CD8-positive, alpha-beta memory T cell (primary cell): ENCODE measurements at regions not wholly inside any gene's neighbourhood (a gene's known extent, or its start where the extent isn't known, plus 50 kb on each side); places are given as distances from the start of the nearest gene placed in this dataset.
"Not testable (repeated sequence)": the region's sequence is repeated elsewhere in the genome, so short reads cannot be mapped to it uniquely, and the experiment has no call there.

Experiments
- CTCF ChIA-PET: fragments of 350-600 bp; sonication (Branson Sonifier 250); formaldehyde crosslinking; loops from one replicate; lab custom pipeline; 2021; ENCODE audit warnings: antibody characterized with exemption; lab: Charles Lee
- POLR2A ChIA-PET: fragments of 350-600 bp; sonication (Branson Sonifier 250); formaldehyde crosslinking; loops from one replicate; lab custom pipeline; 2021; ENCODE audit warnings: antibody characterized with exemption; lab: Charles Lee
- DNase-seq, 5 donors: peaks; one replicate each; pipeline versions ENCODE4 v3.0.0 to v3.0.0-alpha.2; 2020 to 2022; ENCODE audit warnings: mixed read lengths in 1 of 5
- H3K27ac ChIP-seq: one replicate; pipeline ENCODE4 v1.7.0; 2013; ENCODE audit warnings: low read depth, mild to moderate bottlenecking, low read length, moderate library complexity
- H3K27me3 ChIP-seq: 2 replicates; pipeline ENCODE4 v1.7.0; 2013; ENCODE audit warnings: low read length, mild to moderate bottlenecking; ENCODE audit not compliant: insufficient read depth, poor library complexity, severe bottlenecking
- H3K36me3 ChIP-seq: 2 replicates; pipeline ENCODE4 v1.7.0; 2013; ENCODE audit warnings: mild to moderate bottlenecking, low read length, moderate library complexity; ENCODE audit not compliant: insufficient read depth
- H3K4me1 ChIP-seq: 2 replicates; pipeline ENCODE4 v1.7.0; 2013; ENCODE audit warnings: mild to moderate bottlenecking, low read length, moderate library complexity; ENCODE audit not compliant: insufficient read depth
- H3K4me3 ChIP-seq: 2 replicates; pipeline ENCODE4 v1.7.0; 2013; ENCODE audit warnings: mild to moderate bottlenecking, low read length
- H3K9me3 ChIP-seq: 2 replicates; pipeline ENCODE4 v1.7.0; 2013; ENCODE audit warnings: mild to moderate bottlenecking, low read length
- H3K27ac Mint-ChIP-seq, 8 donors: one replicate each; pipeline ENCODE4 v1.8.0; 2020 to 2021; ENCODE audit warnings: mixed read lengths in 8 of 8, mild to moderate bottlenecking in 6 of 8, inconsistent platforms in 3 of 8, moderate library complexity in 3 of 8
- H3K27me3 Mint-ChIP-seq, 2 donors: one replicate each; pipeline ENCODE4 v1.8.0; 2020 to 2021; ENCODE audit warnings: mixed read lengths in 2 of 2, mild to moderate bottlenecking in 1 of 2, moderate library complexity in 1 of 2
- H3K36me3 Mint-ChIP-seq, 3 donors: one replicate each; pipeline ENCODE4 v1.8.0; 2020 to 2021; ENCODE audit warnings: mixed read lengths in 3 of 3, inconsistent platforms in 1 of 3, mild to moderate bottlenecking in 1 of 3
- H3K4me1 Mint-ChIP-seq, 3 donors: one replicate each; pipeline ENCODE4 v1.8.0; 2020 to 2021; ENCODE audit warnings: mixed read lengths in 3 of 3, inconsistent platforms in 1 of 3, mild to moderate bottlenecking in 1 of 3
- H3K4me3 Mint-ChIP-seq, 7 donors: one replicate each; pipeline ENCODE4 v1.8.0; 2020 to 2021; ENCODE audit warnings: mixed read lengths in 7 of 7, mild to moderate bottlenecking in 6 of 7, moderate library complexity in 4 of 7, inconsistent platforms in 2 of 7
- H3K9me3 Mint-ChIP-seq, 5 donors: one replicate each; pipeline ENCODE4 v1.8.0; 2020 to 2022; ENCODE audit warnings: mixed read lengths in 5 of 5, mild to moderate bottlenecking in 3 of 5, moderate library complexity in 2 of 5, inconsistent platforms in 1 of 5

DNA sequence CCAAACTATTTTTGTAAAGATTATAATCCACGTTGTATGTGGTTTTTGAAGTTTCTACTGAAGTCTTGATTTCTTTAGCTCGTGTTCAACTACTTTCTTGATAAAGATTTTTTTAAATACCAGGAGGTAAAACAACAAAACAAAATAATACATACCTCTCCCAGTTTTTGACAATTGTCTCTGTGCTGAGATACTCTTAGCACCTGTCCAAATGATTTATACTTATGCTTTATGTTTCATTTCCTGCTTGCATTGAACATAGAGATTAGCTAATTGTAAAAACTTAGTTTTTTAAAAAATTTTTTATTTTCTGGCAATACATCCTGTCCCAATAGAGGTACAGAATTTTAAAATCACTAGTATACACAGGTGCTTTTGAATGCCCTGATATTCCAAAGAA is 506.9 kb upstream of the ADGRB3 start:
- no peaks in the 10 kb centered on the region for H3K36me3 ChIP-seq
- Mint-ChIP-seq H3K9me3 (peaks cover 6 to 18% (median 9%) of the 10 kb centered on the region in 5 donors), H3K4me1 (no peaks in the 10 kb centered on the region), H3K27ac (no peak overlapping the region), H3K4me3 (no peak overlapping the region), H3K27me3 (no peaks in the 10 kb centered on the region), H3K36me3 (no peaks in the 10 kb centered on the region)
- no peaks in the 10 kb centered on the region for H3K4me1 ChIP-seq
- ChIA-PET POLR2A (no interaction called here), CTCF (no interaction called here)
- no peaks in the 10 kb centered on the region for H3K9me3 ChIP-seq
- no peak for DNase-seq
- H3K4me3 ChIP-seq: no peak overlapping the region
- no peaks in the 10 kb centered on the region for H3K27me3 ChIP-seq
- H3K27ac ChIP-seq: no peak overlapping the region

DNA sequence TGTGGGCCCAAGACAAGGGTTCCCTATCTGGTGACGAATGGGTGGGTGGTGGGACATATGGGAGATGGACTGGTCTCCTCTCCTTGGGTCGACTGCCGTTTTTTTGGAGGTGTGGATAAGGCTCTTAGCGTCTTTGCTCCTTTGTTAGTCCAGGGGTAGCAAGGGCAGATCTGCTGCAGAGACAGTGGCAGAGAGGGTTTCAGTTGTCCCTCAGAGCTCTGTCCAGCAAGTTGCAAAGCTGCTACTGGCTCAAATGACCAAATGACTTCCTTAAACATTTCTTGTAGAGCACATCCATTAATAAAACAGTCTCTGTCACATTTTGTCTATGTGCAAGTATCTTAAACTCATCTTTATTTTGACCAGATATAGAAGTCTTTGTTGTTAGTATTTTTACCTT is 508.0 kb upstream of the ADGRB3 start:
- no peaks in the 10 kb centered on the region for H3K4me1 ChIP-seq
- no peak overlapping the region for H3K4me3 ChIP-seq
- POLR2A ChIA-PET: no interaction called here
- no peaks in the 10 kb centered on the region for H3K27me3 ChIP-seq
- H3K4me3 Mint-ChIP-seq: no peak overlapping the region
- no peaks in the 10 kb centered on the region for H3K36me3 ChIP-seq
- no peaks in the 10 kb centered on the region for H3K4me1 Mint-ChIP-seq
- no peaks in the 10 kb centered on the region for H3K36me3 Mint-ChIP-seq
- no peaks in the 10 kb centered on the region for H3K9me3 ChIP-seq
- H3K27me3 Mint-ChIP-seq: no peaks in the 10 kb centered on the region
- H3K27ac Mint-ChIP-seq: no peak overlapping the region
- CTCF ChIA-PET: no interaction called here
- peaks cover 3 to 26% (median 7%) of the 10 kb centered on the region in 5 donors for H3K9me3 Mint-ChIP-seq
- no peak for DNase-seq
- H3K27ac ChIP-seq: no peak overlapping the region

DNA sequence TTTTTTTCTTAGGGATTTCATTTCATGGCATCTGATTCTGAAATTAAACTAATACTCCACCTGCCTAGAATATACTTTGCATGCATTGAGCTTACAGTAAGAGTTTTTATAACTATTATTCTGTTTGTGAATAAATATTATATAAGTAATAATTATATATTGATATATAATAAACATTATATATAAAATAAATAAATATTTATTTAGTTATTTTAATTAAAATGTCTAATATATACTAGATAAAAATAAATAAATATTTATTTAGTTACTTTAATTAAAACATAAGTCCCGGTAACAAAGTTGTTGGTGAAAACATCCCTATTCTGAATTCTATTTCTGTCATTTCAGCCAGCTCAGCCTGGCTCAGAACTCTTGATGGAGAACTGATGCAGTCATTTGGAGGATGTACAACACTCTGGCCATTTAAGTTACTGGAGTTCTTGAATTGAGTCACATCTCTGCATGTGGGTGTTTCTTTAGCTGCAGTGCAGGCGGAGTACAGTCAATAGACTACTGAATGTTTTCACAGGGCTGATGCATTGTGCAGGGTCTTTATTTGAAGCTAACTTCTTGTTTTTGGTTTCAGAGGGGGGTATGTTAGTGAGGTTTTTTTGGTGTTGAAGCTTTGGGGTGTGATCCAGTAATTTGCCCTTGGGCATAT is 508.9 kb upstream of the ADGRB3 start:
- Mint-ChIP-seq H3K36me3 (no peaks in the 10 kb centered on the region), H3K27me3 (no peaks in the 10 kb centered on the region), H3K4me1 (no peaks in the 10 kb centered on the region), H3K27ac (peak overlapping the region in 1 of 8 donors; percentile 5), H3K4me3 (no peak overlapping the region), H3K9me3 (peaks cover 2 to 26% (median 5%) of the 10 kb centered on the region in 5 donors)
- Histone ChIP-seq H3K4me3 (no peak overlapping the region), H3K36me3 (no peaks in the 10 kb centered on the region), H3K27me3 (no peaks in the 10 kb centered on the region), H3K4me1 (no peaks in the 10 kb centered on the region), H3K27ac (no peak overlapping the region), H3K9me3 (peaks cover 8% of the 10 kb centered on the region)
- POLR2A ChIA-PET: no interaction called here
- no peak for DNase-seq
- CTCF ChIA-PET: no interaction called here

DNA sequence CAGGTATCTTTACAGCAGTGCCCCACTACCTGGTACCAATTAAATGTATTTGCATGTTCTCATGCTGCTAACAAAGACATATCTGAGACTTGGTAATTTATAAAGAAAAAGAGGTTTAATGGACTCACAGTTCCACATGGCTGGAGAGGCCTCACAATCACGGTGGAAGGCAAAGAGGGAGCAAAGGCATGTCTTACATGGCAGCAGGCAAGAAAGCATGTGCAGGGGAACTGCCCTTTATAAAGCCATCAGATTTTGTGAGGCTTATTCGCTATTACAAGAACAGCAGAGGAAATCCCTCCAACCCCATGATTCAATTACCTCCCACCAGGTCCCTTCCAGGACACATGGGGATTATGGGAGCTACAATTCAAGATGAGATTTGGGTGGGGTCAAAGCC is 512.1 kb upstream of the ADGRB3 start:
- H3K27me3 ChIP-seq, H3K27ac ChIP-seq, H3K4me3 Mint-ChIP-seq, H3K4me3 ChIP-seq, DNase-seq, H3K27me3 Mint-ChIP-seq, H3K4me1 Mint-ChIP-seq, H3K36me3 ChIP-seq, H3K36me3 Mint-ChIP-seq, H3K4me1 ChIP-seq, CTCF ChIA-PET, H3K27ac Mint-ChIP-seq, H3K9me3 ChIP-seq, POLR2A ChIA-PET: not testable (repeated sequence)
- peaks cover 4 to 28% (median 9%) of the 10 kb centered on the region in 5 donors for H3K9me3 Mint-ChIP-seq

DNA sequence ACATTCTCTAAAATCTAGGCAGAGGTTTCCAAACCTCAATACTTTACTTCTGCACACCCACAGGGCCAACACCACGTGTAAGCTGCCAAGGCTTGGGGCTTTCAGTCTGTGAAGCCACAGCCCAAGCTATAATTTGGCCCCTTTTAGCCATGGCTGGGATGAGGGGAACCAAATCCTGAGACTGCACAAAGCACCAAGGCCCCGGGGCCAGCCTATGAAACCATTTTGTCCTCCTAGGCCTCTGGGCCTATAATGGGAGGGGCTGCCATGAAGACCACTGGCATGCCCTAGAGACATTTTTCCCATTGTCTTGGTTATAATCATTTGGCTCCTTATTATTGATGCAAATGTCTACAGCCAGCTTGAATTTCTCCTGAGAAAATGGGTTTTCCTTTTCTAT is 513.0 kb upstream of the ADGRB3 start:
- Histone ChIP-seq H3K36me3 (no peaks in the 10 kb centered on the region), H3K27me3 (no peaks in the 10 kb centered on the region), H3K4me1 (no peaks in the 10 kb centered on the region), H3K4me3 (no peak overlapping the region), H3K27ac (no peak overlapping the region), H3K9me3 (peaks cover 8% of the 10 kb centered on the region)
- H3K27me3 Mint-ChIP-seq: no peaks in the 10 kb centered on the region
- peaks cover 4 to 21% (median 11%) of the 10 kb centered on the region in 5 donors for H3K9me3 Mint-ChIP-seq
- no peaks in the 10 kb centered on the region for H3K36me3 Mint-ChIP-seq
- POLR2A ChIA-PET: no interaction called here
- no peak for DNase-seq
- no peak overlapping the region for H3K4me3 Mint-ChIP-seq
- CTCF ChIA-PET: no interaction called here
- no peaks in the 10 kb centered on the region for H3K4me1 Mint-ChIP-seq
- no peak overlapping the region for H3K27ac Mint-ChIP-seq

DNA sequence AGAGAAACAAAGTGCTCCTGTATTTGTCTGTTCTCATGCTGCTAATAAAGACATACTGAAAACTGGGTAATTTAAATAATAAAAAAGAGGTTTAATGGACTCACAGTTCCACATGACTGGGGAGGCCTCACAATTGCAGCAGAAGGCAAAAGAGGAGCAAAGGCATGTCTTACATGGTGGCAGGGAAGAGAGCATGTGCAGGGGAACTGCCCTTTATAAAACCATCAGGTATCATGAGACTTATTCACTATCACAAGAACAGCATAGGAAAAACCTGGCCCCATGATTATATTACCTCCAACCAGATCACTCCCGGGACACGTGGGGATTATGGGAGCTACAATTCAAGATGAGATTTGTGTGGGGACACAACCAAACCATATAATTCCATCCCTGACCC is 514.1 kb upstream of the ADGRB3 start:
- H3K4me1 ChIP-seq, DNase-seq, H3K27me3 Mint-ChIP-seq, H3K27ac ChIP-seq, H3K36me3 ChIP-seq, H3K36me3 Mint-ChIP-seq, H3K4me3 Mint-ChIP-seq, H3K27ac Mint-ChIP-seq, POLR2A ChIA-PET, H3K4me1 Mint-ChIP-seq, H3K9me3 ChIP-seq, H3K27me3 ChIP-seq, H3K4me3 ChIP-seq, CTCF ChIA-PET: not testable (repeated sequence)
- H3K9me3 Mint-ChIP-seq: peaks cover 0 to 21% (median 9%) of the 10 kb centered on the region in 5 donors

DNA sequence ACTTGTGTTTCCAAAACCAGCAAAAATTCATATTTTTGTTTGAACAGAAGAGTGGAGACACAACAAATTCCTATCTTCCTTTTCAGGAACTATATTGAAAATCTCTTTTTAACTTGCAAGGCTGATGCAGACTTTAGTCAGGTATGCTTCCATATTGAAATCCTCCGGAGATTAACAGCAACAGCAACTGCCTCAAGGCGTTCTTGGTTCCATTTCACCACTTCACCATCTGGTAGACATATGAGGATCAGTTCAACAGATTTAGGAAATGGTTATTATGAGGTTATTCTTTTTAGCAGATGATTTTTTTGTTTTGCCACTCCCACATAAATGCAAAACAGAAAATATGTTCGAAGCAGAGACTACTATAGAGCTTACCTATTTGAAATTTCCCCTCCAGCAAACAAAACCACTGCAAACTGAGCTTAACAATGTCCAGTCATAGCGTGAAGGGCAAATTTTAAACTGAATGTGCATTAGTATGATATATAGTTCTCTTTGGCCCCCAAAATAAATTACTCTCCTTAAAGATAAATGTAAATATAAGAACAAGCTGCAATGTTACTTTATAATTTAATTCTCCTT is 520.5 kb upstream of the ADGRB3 start:
- H3K4me1 Mint-ChIP-seq: no peaks in the 10 kb centered on the region
- no peaks in the 10 kb centered on the region for H3K9me3 ChIP-seq
- no peaks in the 10 kb centered on the region for H3K36me3 Mint-ChIP-seq
- ChIA-PET POLR2A (no interaction called here), CTCF (no interaction called here)
- H3K4me3 ChIP-seq: no peak overlapping the region
- H3K27me3 Mint-ChIP-seq: no peaks in the 10 kb centered on the region
- peaks cover 0 to 7% (median 2%) of the 10 kb centered on the region in 5 donors for H3K9me3 Mint-ChIP-seq
- H3K36me3 ChIP-seq: no peaks in the 10 kb centered on the region
- H3K27ac ChIP-seq: no peak overlapping the region
- no peak for DNase-seq
- H3K4me3 Mint-ChIP-seq: no peak overlapping the region
- H3K4me1 ChIP-seq: no peaks in the 10 kb centered on the region
- no peak overlapping the region for H3K27ac Mint-ChIP-seq
- no peaks in the 10 kb centered on the region for H3K27me3 ChIP-seq

DNA sequence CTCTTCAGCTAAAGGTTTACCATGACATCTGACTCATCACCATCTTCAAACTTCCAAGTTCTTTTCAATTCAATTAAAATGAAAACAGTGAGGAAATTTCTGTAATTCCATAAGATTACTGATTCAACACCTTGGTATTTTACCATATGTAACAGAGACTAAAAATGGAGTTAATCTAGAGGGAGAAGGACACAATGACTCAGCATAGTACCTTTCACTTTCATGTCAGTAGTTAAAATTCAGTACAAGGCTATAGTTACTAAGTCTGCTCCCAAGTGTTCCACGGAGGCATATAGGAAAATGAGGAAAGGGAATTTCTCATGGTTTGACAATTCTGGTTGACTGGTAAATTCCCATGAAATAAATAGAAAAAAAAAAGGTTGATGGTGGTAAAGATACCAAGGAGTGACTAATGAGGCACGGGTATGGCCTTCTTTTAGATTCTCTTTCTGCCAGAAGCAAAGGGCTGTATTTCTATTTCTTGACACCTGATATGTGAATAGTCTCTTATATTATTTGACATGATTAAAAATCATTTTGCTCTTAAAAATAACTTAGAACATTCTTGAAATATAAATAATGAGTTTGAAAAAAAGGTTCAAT is 526.7 kb upstream of the ADGRB3 start:
- ChIA-PET CTCF (no interaction called here), POLR2A (no interaction called here)
- Histone ChIP-seq H3K36me3 (no peaks in the 10 kb centered on the region), H3K4me1 (no peaks in the 10 kb centered on the region), H3K27me3 (no peaks in the 10 kb centered on the region), H3K4me3 (no peak overlapping the region), H3K9me3 (no peaks in the 10 kb centered on the region), H3K27ac (no peak overlapping the region)
- Mint-ChIP-seq H3K36me3 (no peaks in the 10 kb centered on the region), H3K27me3 (no peaks in the 10 kb centered on the region), H3K9me3 (peaks cover 5 to 18% (median 7%) of the 10 kb centered on the region in 5 donors), H3K4me3 (no peak overlapping the region), H3K27ac (no peak overlapping the region), H3K4me1 (no peaks in the 10 kb centered on the region)
- no peak for DNase-seq
